ENCODE measurements at regions not wholly inside any gene's neighbourhood (a gene's known extent, or its start where the extent isn't known, plus 50 kb on each side); places are given as distances from the start of the nearest gene placed in this dataset.
"Not testable (repeated sequence)": the region's sequence is repeated elsewhere in the genome, so short reads cannot be mapped to it uniquely, and the experiment has no call there.

GRCh38 chr3:23723141-23723540, 82.6 kb upstream of the UBE2E1 start:
- no peak for DNase-seq
- whole genome bisulfite sequencing, 5 donors: 87 to 98% (median 96%) methylated on average over 5 of the region's 5 CpGs
- Histone ChIP-seq H3K27me3 (replicated peaks in 1 of 7) (no peaks in the 10 kb centered on the region), H3K36me3 (no peaks in the 10 kb centered on the region), H3K9me3 (peaks cover 0 to 13% (median 2%) of the 10 kb centered on the region in 8 donors), H3K4me3 (no peak overlapping the region), H3K4me1 (peaks cover 0 to 9% (median 0%) of the 10 kb centered on the region in 6 donors), H3K27ac (no peak overlapping the region)
- intact Hi-C loops (cut with DNase I; ENCODE audit: low total_unique reads): no loop called here
- no peak for TF ChIP-seq POLR2AphosphoS5 (IDR thresholded peaks at IDR 0.05)
- no peak for TF ChIP-seq CTCF (IDR thresholded peaks at IDR 0.05 in 8 of 11, conservative IDR thresholded peaks at IDR 0.05 in 3 of 11)
- no peak for TF ChIP-seq POLR2A (IDR thresholded peaks at IDR 0.05)

- Histone ChIP-seq H3K4me3 (no peak overlapping the region), H3K27me3 (replicated peaks in 1 of 7) (no peaks in the 10 kb centered on the region), H3K27ac (no peak overlapping the region), H3K4me1 (peaks cover 0 to 9% (median 0%) of the 10 kb centered on the region in 6 donors), H3K9me3 (peaks cover 0 to 13% (median 2%) of the 10 kb centered on the region in 8 donors), H3K36me3 (no peaks in the 10 kb centered on the region)
- intact Hi-C loops (cut with DNase I; ENCODE audit: low total_unique reads): no loop called here
- TF ChIP-seq POLR2A (IDR thresholded peaks at IDR 0.05) (no peak), POLR2AphosphoS5 (IDR thresholded peaks at IDR 0.05) (no peak)
- DNase-seq: no peak
These were observed 81.8 kb upstream of the UBE2E1 start for GRCh38 chr3:23723930-23724329.

- Histone ChIP-seq H3K36me3 (no peaks in the 10 kb centered on the region), H3K27ac (no peak overlapping the region), H3K4me1 (peaks cover 0 to 9% (median 0%) of the 10 kb centered on the region in 6 donors), H3K27me3 (replicated peaks in 1 of 7) (no peaks in the 10 kb centered on the region), H3K4me3 (no peak overlapping the region), H3K9me3 (peaks cover 0 to 13% (median 2%) of the 10 kb centered on the region in 8 donors)
- intact Hi-C loops (cut with DNase I; ENCODE audit: low total_unique reads): no loop called here
- TF ChIP-seq POLR2A (IDR thresholded peaks at IDR 0.05) (no peak), CTCF (IDR thresholded peaks at IDR 0.05 in 8 of 11, conservative IDR thresholded peaks at IDR 0.05 in 3 of 11) (no peak), POLR2AphosphoS5 (IDR thresholded peaks at IDR 0.05) (no peak)
- 52 to 68% (median 59%) methylated on average over 5 of the region's 5 CpGs for WGBS, 5 donors
- no peak for DNase-seq
These were observed 78.8 kb upstream of the UBE2E1 start for GRCh38 chr3:23726811-23727548.

GRCh38 chr3:23728601-23729117, 77.1 kb upstream of the UBE2E1 start:
- TF ChIP-seq CTCF (IDR thresholded peaks at IDR 0.05 in 8 of 11, conservative IDR thresholded peaks at IDR 0.05 in 3 of 11) (no peak), POLR2A (IDR thresholded peaks at IDR 0.05) (no peak), POLR2AphosphoS5 (IDR thresholded peaks at IDR 0.05) (no peak)
- Histone ChIP-seq H3K4me1 (peaks cover 0 to 9% (median 0%) of the 10 kb centered on the region in 6 donors), H3K27ac (no peak overlapping the region), H3K4me3 (no peak overlapping the region), H3K36me3 (no peaks in the 10 kb centered on the region), H3K27me3 (replicated peaks in 1 of 7) (no peaks in the 10 kb centered on the region), H3K9me3 (peaks cover 0 to 6% (median 2%) of the 10 kb centered on the region in 8 donors)
- WGBS, 5 donors: 84 to 92% (median 86%) methylated on average over 4 of the region's 4 CpGs
- intact Hi-C loops (cut with DNase I; ENCODE audit: low total_unique reads): no loop called here
- DNase-seq: no peak

GRCh38 chr3:23729362-23729761, 76.4 kb upstream of the UBE2E1 start:
- H3K27me3 ChIP-seq (replicated peaks in 1 of 7); H3K4me1 ChIP-seq; DNase-seq; intact Hi-C loops (cut with DNase I; ENCODE audit: low total_unique reads); H3K27ac ChIP-seq; H3K36me3 ChIP-seq; H3K4me3 ChIP-seq; H3K9me3 ChIP-seq: not testable (repeated sequence)
- 89 to 97% (median 94%) methylated on average over 6 of the region's 6 CpGs for WGBS, 5 donors
